ENCODE measurements at regions not wholly inside any gene's neighbourhood (a gene's known extent, or its start where the extent isn't known, plus 50 kb on each side); places are given as distances from the start of the nearest gene placed in this dataset.
A peak's percentile ranks its signal among the peaks of the same experiment; 100 is the strongest.

DNA sequence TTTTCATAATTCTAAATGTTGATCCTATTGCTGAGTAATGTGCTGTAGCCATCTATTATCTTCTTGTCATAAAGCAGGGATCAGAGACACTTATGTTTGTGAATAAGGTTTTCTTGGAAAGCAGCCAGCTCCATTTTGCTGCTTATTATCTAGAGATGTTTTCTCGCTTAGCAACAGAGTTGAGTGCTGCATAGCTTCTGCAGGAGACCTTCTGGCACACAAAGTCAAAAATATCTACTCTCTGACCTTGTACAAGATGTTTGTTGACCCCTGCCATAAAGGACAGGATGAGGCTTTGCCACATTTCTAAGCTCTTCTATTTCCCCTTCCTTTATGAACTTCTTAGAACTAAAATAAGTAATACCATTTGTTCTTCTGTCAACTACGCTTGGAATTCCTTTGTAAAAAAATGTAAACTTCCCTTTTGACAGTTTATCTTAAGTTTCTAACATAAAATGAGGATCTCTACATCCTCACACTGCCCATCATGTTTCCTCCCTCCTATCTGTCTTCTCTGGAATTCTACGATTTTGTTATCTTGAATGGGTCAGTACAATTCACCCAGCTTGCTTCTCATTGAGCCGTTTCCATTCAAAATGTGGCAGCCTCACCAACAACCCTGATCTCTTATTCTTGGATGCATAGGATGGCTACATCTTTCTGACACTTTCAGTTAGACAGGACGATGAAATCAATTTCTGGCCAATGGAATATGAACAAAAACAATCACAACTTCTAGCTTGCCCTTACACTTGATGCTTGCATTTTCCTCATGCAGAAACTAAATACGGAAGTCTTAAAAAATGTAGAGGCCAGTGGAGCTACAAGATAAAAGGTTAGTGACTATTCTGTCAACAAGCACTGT, 1377.0 kb downstream of the SUCLG1 start:
- peak; percentile 4 to 13 for DNase-seq

GRCh38 chr2:83079007-83079406, 1380.1 kb downstream of the SUCLG1 start:
- DNase-seq = no peak

- no peak for DNase-seq
Measured at GRCh38 chr2:83072767-83073166, 1386.3 kb downstream of the SUCLG1 start.

- no peak for DNase-seq
Measured at GRCh38 chr2:83071914-83072313, 1387.2 kb downstream of the SUCLG1 start.

DNA sequence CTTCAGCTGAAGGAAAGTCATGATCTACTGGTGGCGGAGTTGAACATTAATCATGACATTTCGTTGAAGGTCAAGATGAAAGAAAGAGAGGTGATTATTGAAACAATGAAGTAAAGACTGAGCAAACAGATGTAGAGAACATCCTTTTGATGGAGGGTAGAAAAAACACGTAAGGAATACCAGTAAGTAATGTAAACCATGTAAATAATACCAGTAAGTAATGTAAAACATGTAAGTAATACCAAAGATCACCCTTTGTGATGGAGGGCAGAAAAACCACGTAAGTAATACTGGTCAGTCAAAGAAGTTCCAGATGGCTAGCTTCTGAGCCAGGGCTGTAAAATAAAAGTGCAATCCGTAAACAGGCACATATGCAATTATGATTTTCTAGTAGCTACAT, 1387.7 kb downstream of the SUCLG1 start:
- DNase-seq = no peak

GRCh38 chr2:83069724-83070123, 1389.4 kb downstream of the SUCLG1 start:
- DNase-seq = no peak

DNA sequence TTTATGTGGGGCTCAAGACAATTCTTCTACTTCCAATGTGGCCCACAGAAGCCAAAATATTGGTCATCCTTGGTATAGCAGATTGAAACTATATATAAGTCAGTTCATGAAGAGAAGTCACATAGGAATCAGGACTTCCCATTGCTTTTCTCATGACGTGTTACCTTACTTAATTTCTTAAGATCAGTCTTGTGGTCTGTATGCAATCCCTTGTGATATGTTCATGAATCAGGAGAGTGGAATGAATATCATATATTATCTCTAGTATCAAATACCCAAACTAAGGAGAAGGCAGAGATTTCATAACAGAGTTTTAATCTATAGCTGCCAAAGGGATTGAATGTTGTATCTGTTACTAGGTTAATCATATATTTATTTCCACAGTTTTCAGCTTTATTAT, 1390.4 kb downstream of the SUCLG1 start:
- no peak for DNase-seq

- no peak for DNase-seq
Measured at GRCh38 chr2:83067947-83068346, 1391.1 kb downstream of the SUCLG1 start.

GRCh38 chr2:83063933-83064332, 1395.1 kb downstream of the SUCLG1 start:
- no peak for DNase-seq

DNA sequence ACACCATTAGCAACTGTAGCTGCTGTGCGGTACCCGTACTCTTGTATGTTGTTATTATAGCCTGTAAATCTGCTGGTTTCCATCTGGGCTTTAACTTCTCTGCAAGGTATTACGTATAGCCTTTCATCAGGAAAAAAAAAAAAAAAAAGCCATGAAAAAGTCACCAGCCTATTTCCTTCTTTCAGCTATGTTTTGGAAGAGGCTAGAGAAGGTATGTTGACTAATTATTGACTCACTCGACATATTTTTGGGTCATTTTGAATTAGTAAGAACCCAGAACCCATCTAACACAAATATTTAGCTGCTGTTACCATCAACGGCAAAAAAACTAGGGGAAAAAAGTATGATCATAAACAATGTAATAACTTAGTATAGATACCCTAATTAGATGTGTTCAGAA, 1395.6 kb downstream of the SUCLG1 start:
- DNase-seq = no peak

- DNase-seq = no peak
Measured at GRCh38 chr2:83058683-83059082, 1400.4 kb downstream of the SUCLG1 start.

DNA sequence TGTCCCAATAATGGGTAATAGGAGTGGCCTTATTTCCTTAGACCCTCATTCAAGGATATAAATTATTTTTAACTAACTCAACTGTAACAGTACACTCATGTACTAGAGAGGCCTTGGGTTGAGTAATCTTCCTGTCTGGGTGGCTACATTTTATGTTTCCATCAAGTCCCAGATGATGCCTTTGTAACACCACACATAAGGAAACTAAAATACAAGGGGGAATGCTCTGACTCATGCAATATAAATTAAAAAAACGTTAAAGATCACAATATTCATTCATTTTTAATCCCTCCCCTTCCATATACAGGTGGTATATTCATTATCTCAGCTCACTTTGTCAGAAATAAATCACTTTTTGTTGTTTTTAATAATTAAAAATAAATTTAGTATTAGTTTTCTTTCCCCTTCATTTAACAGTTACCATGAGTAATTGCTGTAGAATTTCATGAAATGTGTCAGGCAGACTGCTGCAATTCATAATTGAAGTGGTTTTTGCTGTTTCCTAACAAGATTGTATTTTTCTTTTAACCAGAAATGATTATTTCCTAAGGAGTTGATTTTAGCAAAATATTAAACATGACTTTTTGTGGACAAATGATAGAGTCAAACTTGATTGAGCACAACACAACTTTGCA, 1403.6 kb downstream of the SUCLG1 start:
- no peak for DNase-seq

GRCh38 chr2:83054751-83055150, 1404.3 kb downstream of the SUCLG1 start:
- DNase-seq = no peak

GRCh38 chr2:83051538-83052170, 1407.4 kb downstream of the SUCLG1 start:
- DNase-seq = no peak

- no peak for DNase-seq
Measured at GRCh38 chr2:83042053-83042452, 1417.0 kb downstream of the SUCLG1 start.

- no peak for DNase-seq
Measured at GRCh38 chr2:83022631-83023210, 1436.4 kb downstream of the SUCLG1 start.

DNA sequence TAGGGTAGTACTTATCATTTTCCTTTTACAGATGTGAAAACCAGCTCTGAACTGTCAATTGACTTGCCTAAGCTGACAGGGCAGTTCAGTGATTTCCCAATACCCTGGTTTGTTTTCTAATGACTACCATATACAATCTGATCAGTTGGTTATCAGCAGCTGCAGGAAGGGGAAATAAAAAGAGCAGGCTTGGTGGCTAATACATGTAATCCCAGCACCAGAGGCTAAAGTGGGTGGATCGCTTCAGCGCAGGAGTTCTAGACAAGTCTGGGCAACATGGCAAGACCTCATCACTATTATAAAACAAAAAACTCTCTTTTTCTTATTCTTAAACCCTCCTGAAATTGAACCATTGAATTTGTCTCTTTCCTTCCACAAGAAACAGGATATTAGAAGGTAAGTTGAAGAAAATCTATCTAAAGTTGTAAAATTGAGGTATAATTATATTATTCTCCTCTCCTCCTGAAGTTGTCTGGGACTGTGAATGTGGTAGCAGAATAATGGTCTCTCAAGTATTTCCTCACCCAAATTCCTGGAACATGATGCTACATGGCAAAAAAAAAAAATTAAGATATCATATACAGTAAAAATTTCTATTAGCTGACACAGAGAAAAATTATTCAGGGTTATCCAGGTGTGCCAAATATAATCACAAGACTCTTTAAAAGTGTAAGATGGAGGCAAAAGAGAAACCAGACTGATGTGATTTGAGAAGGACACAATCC, 1441.6 kb downstream of the SUCLG1 start:
- DNase-seq = no peak

DNA sequence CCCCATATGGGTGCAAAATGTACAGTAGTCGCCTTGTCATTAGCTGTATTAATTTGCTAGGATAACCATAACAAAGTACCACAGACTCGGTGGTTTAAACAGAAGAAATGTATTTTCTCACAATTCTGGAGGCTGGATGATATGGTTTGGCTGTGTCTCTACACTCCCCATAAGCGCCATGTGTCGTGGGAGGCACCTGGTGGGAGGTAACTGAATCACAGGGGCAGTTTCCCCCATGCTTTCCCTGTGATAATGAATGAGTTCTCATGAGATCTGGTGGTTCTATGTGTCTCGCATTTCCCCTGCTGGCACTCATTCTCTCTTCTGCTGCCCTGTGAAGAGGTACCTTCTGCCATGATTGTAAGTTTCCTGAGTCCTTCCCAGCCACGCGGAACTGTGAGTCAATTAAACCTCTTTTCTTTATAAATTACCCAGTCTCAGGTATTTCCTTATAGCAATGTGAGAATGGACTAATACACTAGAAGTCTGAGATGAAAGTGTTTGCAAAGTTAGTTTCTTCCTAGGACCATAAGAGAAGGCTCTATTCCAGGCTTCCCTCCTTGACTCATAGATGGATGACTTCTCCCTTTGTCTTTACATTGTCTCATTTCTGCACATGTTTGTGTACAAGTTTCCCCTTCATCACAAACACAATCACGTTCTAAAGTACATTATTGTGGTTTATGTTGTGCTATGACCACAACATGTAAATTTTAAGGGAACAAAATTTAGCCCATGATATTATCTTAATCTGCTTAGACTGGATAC, 1442.6 kb downstream of the SUCLG1 start:
- no peak for DNase-seq

GRCh38 chr2:83015900-83016299, 1443.2 kb downstream of the SUCLG1 start:
- no peak for DNase-seq

- DNase-seq = no peak
Measured at GRCh38 chr2:83015035-83015715, 1443.9 kb downstream of the SUCLG1 start.

DNA sequence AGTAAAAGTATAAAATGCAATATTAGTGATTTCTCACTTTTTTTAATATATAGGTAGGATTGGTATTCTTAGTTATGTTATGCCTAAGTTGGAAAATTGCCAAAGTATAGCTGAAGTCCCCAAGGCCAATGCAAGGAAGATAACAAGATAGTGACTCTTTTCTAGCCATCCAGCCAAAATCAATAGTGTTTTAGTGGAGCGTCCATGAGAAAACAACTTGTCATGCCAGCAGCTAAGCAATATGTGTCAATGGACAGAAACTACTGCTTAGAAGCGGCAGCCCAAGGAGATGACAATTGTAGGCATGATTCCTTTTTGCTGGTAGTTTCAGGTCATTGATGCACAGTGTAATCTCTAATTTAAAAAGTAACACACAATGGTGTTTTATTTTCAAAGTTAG, 1444.6 kb downstream of the SUCLG1 start:
- no peak for DNase-seq

- no peak for DNase-seq
Measured at GRCh38 chr2:83006961-83007360, 1452.1 kb downstream of the SUCLG1 start.

Data from NCI-H187 (cell line).